ENCODE measurements at regions not wholly inside any gene's neighbourhood (a gene's known extent, or its start where the extent isn't known, plus 50 kb on each side); places are given as distances from the start of the nearest gene placed in this dataset.

- TF ChIP-seq, protein P1, sequence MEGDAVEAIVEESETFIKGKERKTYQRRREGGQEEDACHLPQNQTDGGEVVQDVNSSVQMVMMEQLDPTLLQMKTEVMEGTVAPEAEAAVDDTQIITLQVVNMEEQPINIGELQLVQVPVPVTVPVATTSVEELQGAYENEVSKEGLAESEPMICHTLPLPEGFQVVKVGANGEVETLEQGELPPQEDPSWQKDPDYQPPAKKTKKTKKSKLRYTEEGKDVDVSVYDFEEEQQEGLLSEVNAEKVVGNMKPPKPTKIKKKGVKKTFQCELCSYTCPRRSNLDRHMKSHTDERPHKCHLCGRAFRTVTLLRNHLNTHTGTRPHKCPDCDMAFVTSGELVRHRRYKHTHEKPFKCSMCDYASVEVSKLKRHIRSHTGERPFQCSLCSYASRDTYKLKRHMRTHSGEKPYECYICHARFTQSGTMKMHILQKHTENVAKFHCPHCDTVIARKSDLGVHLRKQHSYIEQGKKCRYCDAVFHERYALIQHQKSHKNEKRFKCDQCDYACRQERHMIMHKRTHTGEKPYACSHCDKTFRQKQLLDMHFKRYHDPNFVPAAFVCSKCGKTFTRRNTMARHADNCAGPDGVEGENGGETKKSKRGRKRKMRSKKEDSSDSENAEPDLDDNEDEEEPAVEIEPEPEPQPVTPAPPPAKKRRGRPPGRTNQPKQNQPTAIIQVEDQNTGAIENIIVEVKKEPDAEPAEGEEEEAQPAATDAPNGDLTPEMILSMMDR (IDR thresholded peaks at IDR 0.05; ENCODE audit: borderline replicate concordance, insufficient read depth, low read depth, low read length) = no peak
- H3K4me3 ChIP-seq (ENCODE audit: low read depth, low read length) = no peak overlapping the region
Measured at GRCh38 chr1:100628631-100629081, 90.7 kb downstream of the GPR88 start.

DNA sequence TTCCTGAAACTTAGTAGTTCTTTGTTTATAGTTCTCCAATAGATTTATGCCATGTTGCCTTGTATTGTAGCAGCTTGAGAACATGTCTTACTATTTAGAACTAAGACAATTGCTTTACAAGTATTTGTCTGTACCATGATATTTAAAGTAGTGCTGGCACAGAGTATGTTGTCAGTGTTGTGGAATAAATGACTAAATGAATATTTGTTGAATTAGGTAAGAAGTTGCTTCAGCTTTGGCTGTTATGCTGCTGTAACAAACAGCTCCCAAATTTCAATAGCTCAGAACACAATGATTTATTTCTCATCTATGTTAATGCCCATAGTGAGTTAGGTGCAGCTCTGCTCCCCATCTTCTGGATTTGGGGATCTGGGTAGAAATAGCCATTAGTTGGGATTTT is 90.2 kb upstream of the VCAM1 start:
- no peak overlapping the region for H3K4me3 ChIP-seq (ENCODE audit: low read depth, low read length)
- TF ChIP-seq, protein P1 (IDR thresholded peaks at IDR 0.05; ENCODE audit: borderline replicate concordance, insufficient read depth, low read depth, low read length) = no peak

DNA sequence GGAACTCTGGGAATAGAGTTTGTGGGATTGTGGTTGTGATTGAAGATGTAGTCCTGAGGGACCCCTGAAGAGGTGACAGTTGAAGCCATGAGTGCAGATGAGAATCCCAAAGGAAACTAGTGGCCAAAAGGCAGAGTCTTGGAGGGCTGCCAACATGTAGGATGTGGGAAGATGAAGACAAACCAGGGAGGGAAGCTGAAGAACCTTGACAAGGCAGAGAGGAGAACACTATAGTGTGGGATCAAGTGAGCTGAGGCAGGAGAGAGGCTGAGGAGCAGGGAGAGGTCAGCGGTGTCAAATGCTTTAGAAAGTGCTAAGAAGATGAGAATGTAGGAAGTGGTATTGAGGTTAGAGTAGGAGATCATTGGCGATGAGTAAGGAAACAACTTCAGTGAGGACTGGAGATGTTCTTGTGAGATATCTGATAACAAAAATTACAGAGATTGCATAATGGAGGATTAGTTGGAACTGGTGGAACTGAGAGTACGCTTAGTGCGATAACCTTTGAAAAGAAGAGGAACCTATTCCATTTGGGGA is 88.5 kb upstream of the VCAM1 start:
- no peak overlapping the region for H3K4me3 ChIP-seq (ENCODE audit: low read depth, low read length)
- TF ChIP-seq, protein P1 (IDR thresholded peaks at IDR 0.05; ENCODE audit: borderline replicate concordance, insufficient read depth, low read depth, low read length) = no peak

DNA sequence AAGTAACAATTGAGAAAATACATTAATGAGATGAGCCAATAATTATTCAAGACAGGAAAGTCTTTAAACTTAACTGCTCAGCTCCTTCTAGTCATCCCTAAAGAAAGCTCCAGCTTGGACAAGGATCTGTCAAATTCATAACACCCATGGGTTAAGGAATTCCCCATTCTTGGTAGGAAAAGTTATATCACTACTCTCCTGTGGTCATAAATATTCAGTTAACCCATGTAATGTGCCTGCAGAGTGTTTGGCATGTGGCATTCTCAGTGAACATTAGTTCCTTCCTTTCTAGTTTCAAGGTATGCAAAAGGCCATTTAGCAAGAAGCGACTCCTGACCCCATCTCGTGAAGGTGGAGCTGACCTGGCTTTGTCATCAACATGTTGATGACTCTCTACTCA is 76.7 kb upstream of the VCAM1 start:
- no peak overlapping the region for H3K4me3 ChIP-seq (ENCODE audit: low read depth, low read length)
- TF ChIP-seq, protein P1 (IDR thresholded peaks at IDR 0.05; ENCODE audit: borderline replicate concordance, insufficient read depth, low read depth, low read length) = no peak

GRCh38 chr1:100643471-100644196 is 75.9 kb upstream of the VCAM1 start:
- TF ChIP-seq, protein P1 (IDR thresholded peaks at IDR 0.05; ENCODE audit: borderline replicate concordance, insufficient read depth, low read depth, low read length) = no peak
- H3K4me3 ChIP-seq (ENCODE audit: low read depth, low read length) = no peak overlapping the region

- no peak overlapping the region for H3K4me3 ChIP-seq (ENCODE audit: low read depth, low read length)
- TF ChIP-seq, protein P1 (IDR thresholded peaks at IDR 0.05; ENCODE audit: borderline replicate concordance, insufficient read depth, low read depth, low read length) = no peak
Measured at GRCh38 chr1:100646001-100646400, 73.5 kb upstream of the VCAM1 start.

DNA sequence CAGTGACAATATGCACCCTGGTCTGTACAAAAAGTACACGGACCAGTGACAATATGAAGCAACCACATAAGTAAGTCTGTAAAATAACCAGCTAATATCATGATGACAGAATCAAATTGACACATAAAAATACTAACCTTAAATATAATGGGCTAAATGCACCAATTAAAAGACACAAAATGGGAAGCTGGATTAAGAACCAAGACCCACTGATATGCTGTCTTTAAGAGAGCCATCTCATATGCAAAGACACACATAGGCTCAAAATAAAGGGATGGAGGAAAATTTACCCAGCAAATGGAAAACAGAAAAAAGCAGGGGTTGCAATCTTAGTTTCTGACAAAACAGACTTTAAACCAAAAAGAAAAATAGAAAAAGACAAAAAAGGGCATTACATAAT is 70.4 kb upstream of the VCAM1 start:
- TF ChIP-seq, protein P1 (IDR thresholded peaks at IDR 0.05; ENCODE audit: borderline replicate concordance, insufficient read depth, low read depth, low read length) = no peak

More for the DNA sequence above, 70.4 kb upstream of the VCAM1 start:
- H3K4me3 ChIP-seq (ENCODE audit: low read depth, low read length) = no peak overlapping the region
